Muscle of leg (tissue), 3 donors: ENCODE measurements at regions not wholly inside any gene's neighbourhood (a gene's known extent, or its start where the extent isn't known, plus 50 kb on each side); places are given as distances from the start of the nearest gene placed in this dataset.

Source experiments
- DNase-seq: peaks from one replicate; pipeline ENCODE4 v3.0.0; 2013
- H3K27ac ChIP-seq: one replicate; pipeline ENCODE4 v1.5.1; 2013; ENCODE audit warnings: mild to moderate bottlenecking, low read length, control low read depth
- H3K27me3 ChIP-seq: one replicate; pipeline ENCODE4 v1.6.1; 2013; ENCODE audit warnings: low read length; ENCODE audit not compliant: control insufficient read depth, insufficient read depth
- H3K36me3 ChIP-seq: one replicate; pipeline ENCODE4 v1.6.1; 2013; ENCODE audit warnings: low read length; ENCODE audit not compliant: control insufficient read depth, insufficient read depth
- H3K4me1 ChIP-seq: one replicate; pipeline ENCODE4 v1.6.1; 2013; ENCODE audit warnings: low read length; ENCODE audit not compliant: control insufficient read depth, insufficient read depth
- H3K4me3 ChIP-seq: one replicate; pipeline ENCODE4 v1.5.1; 2013; ENCODE audit warnings: low read length, control low read depth
- H3K9me3 ChIP-seq: replicated peaks from 2 replicates; pipeline ENCODE4 v1.6.1; 2013; ENCODE audit warnings: low read depth, low read length; ENCODE audit not compliant: control insufficient read depth
- WGBS: methylation state at CpG from one replicate; pipeline ENCODE4 v1.1.5; 2013; ENCODE audit warnings: missing lambda C conversion rate; ENCODE audit not compliant: insufficient coverage; 5-methylcytosine and 5-hydroxymethylcytosine counted together

- Histone ChIP-seq H3K36me3 (no peaks in the 10 kb centered on the region), H3K9me3 (no peaks in the 10 kb centered on the region), H3K27me3 (no peaks in the 10 kb centered on the region), H3K27ac (no peak overlapping the region), H3K4me3 (no peak overlapping the region), H3K4me1 (no peaks in the 10 kb centered on the region)
- DNase-seq: no peak
- 67% methylated on average over 2 of the region's 3 CpGs for WGBS
Measured at GRCh38 chr16:26524846-26525245, 541.9 kb upstream of the C16orf82 start.

GRCh38 chr16:26525856-26526255 is 540.9 kb upstream of the C16orf82 start:
- H3K4me3 ChIP-seq: no peak overlapping the region
- no peak for DNase-seq
- H3K27ac ChIP-seq: no peak overlapping the region
- no peaks in the 10 kb centered on the region for H3K36me3 ChIP-seq
- H3K4me1 ChIP-seq: no peaks in the 10 kb centered on the region
- no peaks in the 10 kb centered on the region for H3K9me3 ChIP-seq
- no peaks in the 10 kb centered on the region for H3K27me3 ChIP-seq

- H3K27me3 ChIP-seq: no peaks in the 10 kb centered on the region
- DNase-seq: no peak
- WGBS: no CpG with 5 or more reads among the region's 1 CpG
Measured at GRCh38 chr16:26526633-26527032, 540.1 kb upstream of the C16orf82 start.

GRCh38 chr16:26530584-26531289 is 536.0 kb upstream of the C16orf82 start:
- no CpG with 5 or more reads among the region's 6 CpGs for WGBS

More at GRCh38 chr16:26526633-26527032, 540.1 kb upstream of the C16orf82 start:
- Histone ChIP-seq H3K27ac (no peak overlapping the region), H3K4me1 (no peaks in the 10 kb centered on the region), H3K36me3 (no peaks in the 10 kb centered on the region), H3K9me3 (no peaks in the 10 kb centered on the region), H3K4me3 (no peak overlapping the region)

GRCh38 chr16:26531290-26531730 is 535.4 kb upstream of the C16orf82 start:
- H3K9me3 ChIP-seq: no peaks in the 10 kb centered on the region
- no peak overlapping the region for H3K4me3 ChIP-seq
- no CpG with 5 or more reads among the region's 4 CpGs for WGBS

More at GRCh38 chr16:26530584-26531289, 536.0 kb upstream of the C16orf82 start:
- Histone ChIP-seq H3K27ac (no peak overlapping the region), H3K4me3 (no peak overlapping the region), H3K36me3 (no peaks in the 10 kb centered on the region), H3K27me3 (no peaks in the 10 kb centered on the region), H3K9me3 (no peaks in the 10 kb centered on the region), H3K4me1 (no peaks in the 10 kb centered on the region)
- peak; percentile 3 for DNase-seq

DNA sequence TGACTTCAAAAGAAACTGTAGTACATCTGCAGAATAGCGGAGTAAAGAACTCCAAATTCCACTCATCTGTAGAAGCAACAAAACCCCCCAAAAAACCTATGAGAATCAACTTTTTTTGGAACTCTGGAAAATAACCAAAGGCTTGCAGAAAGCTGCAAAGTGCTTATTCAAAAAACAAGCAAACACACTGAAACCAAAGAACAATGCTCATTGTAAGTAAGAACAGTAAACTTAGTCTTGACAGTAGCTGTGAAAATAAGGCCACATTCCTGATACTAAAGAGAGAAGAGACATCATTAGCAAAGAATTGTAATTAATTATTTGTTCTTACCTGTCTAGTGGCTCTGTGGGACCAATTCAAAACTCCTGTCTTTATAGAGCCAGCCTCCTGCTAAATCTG is 534.3 kb upstream of the C16orf82 start:
- H3K4me1 ChIP-seq: no peaks in the 10 kb centered on the region
- no peak overlapping the region for H3K4me3 ChIP-seq
- H3K27ac ChIP-seq: no peak overlapping the region
- no peaks in the 10 kb centered on the region for H3K27me3 ChIP-seq
- no CpG with 5 or more reads among the region's 1 CpG for WGBS
- no peaks in the 10 kb centered on the region for H3K36me3 ChIP-seq
- DNase-seq: no peak
- no peaks in the 10 kb centered on the region for H3K9me3 ChIP-seq

More at GRCh38 chr16:26531290-26531730, 535.4 kb upstream of the C16orf82 start:
- Histone ChIP-seq H3K4me1 (no peaks in the 10 kb centered on the region), H3K27me3 (no peaks in the 10 kb centered on the region), H3K27ac (no peak overlapping the region), H3K36me3 (no peaks in the 10 kb centered on the region)
- DNase-seq: no peak

DNA sequence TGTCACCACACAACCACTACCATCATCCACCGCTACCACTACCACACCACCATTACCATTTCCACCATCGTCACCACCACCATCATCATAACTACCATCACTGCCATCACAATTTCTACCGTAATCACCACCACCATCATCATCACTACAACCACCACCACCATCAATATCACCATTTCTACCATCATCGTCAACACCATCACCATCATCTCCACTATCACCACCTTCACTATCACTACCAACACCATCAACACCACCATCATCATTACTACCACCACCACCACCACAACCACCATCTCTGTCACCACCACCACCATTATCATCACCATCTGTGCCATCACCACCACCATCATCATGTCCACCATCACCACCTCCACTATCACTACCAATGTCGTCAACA is 524.5 kb upstream of the C16orf82 start:
- no peaks in the 10 kb centered on the region for H3K27me3 ChIP-seq
- H3K4me3 ChIP-seq: no peak overlapping the region
- no peak for DNase-seq
- 94% methylated on average over 5 of the region's 5 CpGs for WGBS
- H3K27ac ChIP-seq: no peak overlapping the region
- H3K36me3 ChIP-seq: no peaks in the 10 kb centered on the region
- no peaks in the 10 kb centered on the region for H3K9me3 ChIP-seq
- H3K4me1 ChIP-seq: no peaks in the 10 kb centered on the region

- no peak overlapping the region for H3K4me3 ChIP-seq
- no peaks in the 10 kb centered on the region for H3K27me3 ChIP-seq
- no CpG with 5 or more reads among the region's 2 CpGs for WGBS
Measured at GRCh38 chr16:26546573-26546972, 520.2 kb upstream of the C16orf82 start.

DNA sequence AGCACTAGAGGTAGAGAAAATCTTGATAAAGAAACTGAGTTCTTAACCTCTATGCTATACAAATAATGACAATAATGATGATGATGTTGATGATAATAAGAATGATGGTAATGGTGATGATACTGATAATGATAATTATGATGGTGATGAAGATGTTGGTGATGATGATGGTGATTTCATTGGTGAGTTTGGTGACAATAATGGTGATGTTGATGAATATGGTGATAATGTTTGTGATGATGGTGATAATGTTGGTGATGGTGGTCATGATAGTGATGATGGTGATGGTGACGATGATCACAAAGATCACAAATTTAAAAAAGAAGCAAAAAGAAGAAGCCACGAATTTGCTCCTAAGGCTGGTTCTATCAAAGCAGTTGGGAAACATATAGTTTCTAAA is 519.0 kb upstream of the C16orf82 start:
- 60% methylated on average over 1 of the region's 2 CpGs for WGBS
- H3K36me3 ChIP-seq: no peaks in the 10 kb centered on the region
- no peak overlapping the region for H3K4me3 ChIP-seq
- H3K4me1 ChIP-seq: no peaks in the 10 kb centered on the region
- H3K27me3 ChIP-seq: no peaks in the 10 kb centered on the region
- H3K9me3 ChIP-seq: no peaks in the 10 kb centered on the region
- no peak overlapping the region for H3K27ac ChIP-seq
- DNase-seq: no peak

More at GRCh38 chr16:26546573-26546972, 520.2 kb upstream of the C16orf82 start:
- Histone ChIP-seq H3K36me3 (no peaks in the 10 kb centered on the region), H3K9me3 (no peaks in the 10 kb centered on the region), H3K4me1 (no peaks in the 10 kb centered on the region), H3K27ac (no peak overlapping the region)
- DNase-seq: no peak

DNA sequence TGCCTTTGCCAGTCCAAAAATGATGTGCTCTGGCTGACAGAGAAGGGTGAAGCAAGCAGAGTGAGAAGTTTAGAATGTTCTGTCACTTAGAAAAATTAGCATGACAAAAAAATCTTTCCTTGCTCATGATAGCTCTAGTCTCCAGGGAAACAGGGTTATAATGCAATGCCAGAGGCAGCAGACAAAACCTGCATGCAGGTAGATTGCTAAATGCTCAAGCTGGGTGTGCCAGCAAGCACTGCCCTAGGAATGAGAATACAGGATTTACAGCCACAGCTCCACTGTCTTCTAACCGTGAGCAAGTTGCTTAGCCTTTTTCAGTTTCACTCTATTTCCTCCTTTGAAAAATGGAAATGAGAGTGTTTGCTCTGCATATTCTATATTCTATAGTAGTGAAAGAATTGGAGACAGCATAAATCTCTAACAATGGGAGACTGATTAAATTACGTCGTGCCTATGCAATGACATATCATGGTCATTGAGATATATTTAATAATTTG is 516.6 kb upstream of the C16orf82 start:
- WGBS: no CpG with 5 or more reads among the region's 3 CpGs
- no peaks in the 10 kb centered on the region for H3K27me3 ChIP-seq
- no peaks in the 10 kb centered on the region for H3K4me1 ChIP-seq
- H3K36me3 ChIP-seq: no peaks in the 10 kb centered on the region
- no peak overlapping the region for H3K4me3 ChIP-seq
- H3K9me3 ChIP-seq: no peaks in the 10 kb centered on the region
- no peak for DNase-seq
- H3K27ac ChIP-seq: no peak overlapping the region
